ENCODE measurements at regions not wholly inside any gene's neighbourhood (a gene's known extent, or its start where the extent isn't known, plus 50 kb on each side); places are given as distances from the start of the nearest gene placed in this dataset.
A peak's percentile ranks its signal among the peaks of the same experiment; 100 is the strongest.
"Not testable (repeated sequence)": the region's sequence is repeated elsewhere in the genome, so short reads cannot be mapped to it uniquely, and the experiment has no call there.

DNA sequence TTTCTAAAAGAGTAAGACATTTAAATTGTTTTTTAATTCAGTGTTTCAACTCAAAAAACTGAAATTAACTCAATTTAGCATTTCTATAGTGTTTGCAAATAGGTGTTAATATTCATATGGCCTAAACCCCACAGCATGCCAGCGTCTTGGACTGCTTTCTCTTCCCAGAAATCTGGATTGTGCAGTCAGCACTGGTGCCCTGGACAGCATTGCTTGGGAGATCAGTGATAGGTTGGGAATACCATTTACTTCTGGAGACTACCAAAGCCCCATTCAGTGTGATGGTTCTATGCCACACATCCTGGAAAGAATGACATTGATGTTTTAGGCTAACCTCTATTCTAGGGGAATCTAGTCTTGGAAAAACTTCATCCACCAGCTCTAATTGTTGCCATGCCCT, 455.0 kb upstream of the KLHL29 start:
- peak; percentile 11 for DNase-seq

DNA sequence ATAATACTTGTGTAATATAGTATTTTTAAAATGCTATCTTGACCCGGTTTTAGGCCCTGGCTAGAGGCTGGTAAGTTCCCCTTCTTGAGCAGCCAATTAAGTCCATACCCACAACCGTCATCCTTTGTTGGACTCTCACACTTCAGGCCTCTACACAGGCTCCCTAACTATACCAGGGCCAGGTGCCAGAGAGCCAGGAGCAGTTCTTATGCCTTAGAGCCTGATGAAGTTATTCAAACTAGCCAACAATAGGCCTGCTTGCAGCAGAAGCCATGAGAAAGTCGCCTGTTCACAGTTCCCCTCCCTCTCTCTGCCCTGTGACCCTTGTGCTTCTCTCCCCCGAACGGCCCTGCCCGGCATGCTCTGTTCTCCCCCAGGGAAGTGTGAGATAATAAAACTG, 454.2 kb upstream of the KLHL29 start:
- DNase-seq, result no peak

DNA sequence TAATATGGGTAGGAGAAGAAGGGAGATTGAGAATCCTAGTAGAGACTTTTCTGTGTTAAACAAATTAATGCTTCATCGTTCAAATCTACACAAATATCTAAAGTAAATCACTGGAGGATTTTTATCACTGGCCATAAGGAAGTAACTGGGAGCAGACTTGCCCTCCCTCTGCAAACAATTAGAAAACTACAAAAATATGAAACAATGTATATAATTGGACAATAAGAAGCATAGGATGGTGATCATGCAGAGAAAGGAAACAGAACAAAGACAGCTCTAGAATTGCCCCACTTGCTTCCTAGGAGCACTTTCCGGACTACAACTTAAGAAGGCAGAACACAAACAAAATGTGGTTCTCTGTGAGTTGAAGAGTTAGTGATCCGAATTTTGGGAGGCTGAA, 452.7 kb upstream of the KLHL29 start:
- no peak for DNase-seq

DNA sequence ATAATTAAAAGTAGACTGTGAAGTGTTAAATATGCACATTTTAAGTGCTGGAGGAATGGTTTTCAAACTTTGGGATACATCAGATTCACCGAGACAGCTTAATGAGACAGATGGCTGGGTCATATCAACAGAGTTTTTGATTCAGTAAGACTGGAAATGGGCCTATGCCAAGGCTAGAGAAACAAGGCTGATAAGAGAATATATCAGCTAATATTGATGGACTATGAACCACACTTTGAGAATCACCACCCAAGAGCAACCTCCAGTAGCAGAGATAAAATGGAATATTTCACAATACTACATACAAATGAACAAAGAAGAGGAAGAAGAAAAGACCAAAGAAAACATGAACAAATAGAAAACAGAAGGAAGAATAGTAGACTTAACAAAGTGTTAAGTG, 450.2 kb upstream of the KLHL29 start:
- DNase-seq, result no peak

DNA sequence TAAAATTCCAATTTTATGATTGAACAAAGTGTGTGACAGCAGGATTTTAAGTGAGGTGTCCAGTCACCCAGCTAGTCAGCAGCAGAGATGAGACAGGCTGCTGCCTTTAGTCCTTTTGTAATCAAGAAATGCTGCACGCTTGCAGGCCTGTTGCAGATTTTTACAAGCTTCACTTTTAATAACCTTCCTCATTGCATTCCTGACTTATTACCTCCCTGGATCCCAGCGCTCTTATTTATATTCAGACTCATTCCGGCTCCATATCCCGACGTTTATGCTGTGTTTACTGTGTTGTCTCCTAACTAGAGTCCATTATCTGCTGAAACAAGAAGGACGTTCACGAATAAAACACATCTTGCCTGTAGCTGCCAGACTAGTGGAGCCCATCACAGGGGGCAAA, 442.5 kb upstream of the KLHL29 start:
- no peak for DNase-seq

DNA sequence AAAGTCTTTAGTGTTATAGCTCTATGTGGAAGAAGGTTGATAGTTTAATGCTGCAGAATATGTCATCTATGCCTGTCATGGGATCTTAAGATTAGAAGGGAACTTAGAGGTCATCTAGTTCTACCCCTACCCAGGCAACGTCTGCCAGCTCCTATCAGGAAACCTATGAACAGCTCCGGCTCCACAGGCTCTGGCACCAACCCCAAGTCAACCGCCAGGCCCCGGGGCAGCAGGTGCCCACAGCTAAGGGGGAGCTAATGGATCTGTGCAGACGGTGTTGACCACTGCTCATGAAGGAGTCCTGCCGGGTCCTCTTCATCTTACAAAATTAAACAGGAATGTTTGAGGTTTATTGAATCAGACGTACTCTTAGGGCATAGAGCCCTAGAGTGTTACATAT, 440.8 kb upstream of the KLHL29 start:
- no peak for DNase-seq

DNA sequence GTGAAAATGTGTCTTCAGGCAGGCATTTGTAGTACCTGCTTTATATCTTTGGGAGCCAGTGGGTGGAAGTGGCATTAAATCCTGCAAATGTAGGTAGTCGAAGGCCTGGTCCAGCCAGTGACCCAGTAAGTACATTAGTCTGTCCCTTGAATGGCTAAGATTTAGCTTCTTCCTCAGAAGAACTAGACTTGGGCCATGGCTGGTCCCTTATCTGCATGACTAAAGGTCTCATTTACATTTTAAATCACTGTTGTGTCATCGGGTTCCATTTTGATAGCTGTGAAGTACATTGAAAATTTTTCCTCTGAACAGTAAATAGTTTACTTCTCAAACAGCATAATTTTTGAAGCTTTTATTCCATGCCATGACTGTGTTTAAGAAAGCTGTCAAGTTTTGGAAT, 438.4 kb upstream of the KLHL29 start:
- no peak for DNase-seq

DNA sequence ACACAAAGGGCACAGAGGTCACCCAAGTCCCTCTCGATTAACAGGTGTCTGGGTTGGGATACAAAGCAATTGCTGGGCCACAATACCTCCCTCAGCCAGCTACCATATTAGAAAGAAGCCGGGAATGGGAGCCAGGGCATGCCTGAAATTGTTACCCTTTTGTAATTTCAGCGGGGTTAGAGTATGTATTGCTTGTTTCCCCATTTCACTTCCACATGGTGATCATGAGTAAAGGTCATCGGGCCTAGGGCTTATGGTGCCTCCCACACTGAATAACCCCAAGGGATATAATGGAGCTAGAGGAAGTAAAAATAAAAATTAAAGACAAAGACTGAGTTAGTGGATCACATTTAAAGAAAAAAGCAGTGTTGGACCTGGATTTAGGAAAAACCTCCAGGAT, 437.2 kb upstream of the KLHL29 start:
- no peak for DNase-seq

DNA sequence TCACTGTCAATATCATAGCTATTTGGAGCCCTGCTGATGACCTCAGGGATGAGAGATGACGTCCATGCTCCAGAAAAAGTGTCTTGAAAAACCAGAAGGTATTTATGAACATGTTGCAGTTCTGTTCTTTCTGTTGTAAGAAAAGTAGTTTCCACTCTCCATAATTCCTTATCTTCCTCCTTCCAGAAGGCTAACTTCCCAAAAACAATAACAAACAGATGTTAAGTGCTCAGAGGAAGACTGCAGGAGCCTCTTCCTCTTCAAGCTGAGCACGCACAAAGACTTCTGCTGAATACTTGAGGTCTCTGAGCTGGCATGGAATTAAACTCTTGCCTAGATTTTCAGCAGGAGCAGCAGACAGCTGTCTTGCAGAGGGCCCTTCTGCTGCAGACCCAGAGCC, 434.5 kb upstream of the KLHL29 start:
- DNase-seq, result no peak

DNA sequence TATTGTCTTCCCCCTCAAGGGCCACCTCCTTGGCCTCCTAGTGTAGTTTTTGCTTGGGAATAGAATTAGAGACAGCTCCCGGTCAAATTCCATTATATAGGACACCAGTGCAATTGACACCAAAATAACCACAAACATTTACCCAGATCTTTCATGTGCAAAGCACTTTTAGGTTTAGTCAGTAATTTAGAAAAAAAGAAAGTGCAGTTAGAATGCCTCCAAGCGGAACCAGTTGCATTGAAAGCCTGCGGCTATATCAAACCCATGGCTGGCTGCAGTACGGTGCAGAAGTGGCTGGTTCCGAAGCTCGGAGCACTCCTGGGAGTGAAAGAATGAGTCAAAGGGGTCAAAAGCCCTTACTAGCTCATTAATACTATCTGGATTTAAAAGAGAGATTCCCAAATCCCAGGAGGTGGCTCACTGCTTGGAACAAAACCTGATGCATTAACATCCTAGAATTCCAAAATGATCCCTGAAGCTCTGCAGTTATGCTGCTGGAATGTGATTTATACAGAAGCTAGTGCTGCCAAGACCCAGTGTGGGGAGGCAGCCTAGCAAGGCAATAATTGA, 432.2 kb upstream of the KLHL29 start:
- DNase-seq, result no peak

DNA sequence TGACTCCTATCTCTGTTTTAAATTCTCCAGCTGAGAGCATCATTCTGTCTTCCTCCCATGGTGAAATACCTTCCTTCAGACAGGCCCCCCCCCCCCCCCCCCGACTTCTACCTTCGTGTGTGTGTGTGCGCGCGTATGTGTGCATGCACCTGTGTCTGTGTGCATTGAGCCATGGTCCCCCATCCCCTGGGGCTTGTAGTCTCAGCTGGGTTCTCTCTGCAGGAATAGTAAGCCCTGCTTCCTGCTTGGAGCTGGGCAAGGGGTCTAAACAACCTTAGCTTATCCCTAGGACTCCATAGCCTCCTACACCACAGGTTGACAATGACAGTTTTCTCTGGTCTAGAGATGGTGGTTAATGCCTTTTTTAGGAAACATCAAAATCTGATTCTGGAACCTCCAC, 427.5 kb upstream of the KLHL29 start:
- no peak for DNase-seq

DNA sequence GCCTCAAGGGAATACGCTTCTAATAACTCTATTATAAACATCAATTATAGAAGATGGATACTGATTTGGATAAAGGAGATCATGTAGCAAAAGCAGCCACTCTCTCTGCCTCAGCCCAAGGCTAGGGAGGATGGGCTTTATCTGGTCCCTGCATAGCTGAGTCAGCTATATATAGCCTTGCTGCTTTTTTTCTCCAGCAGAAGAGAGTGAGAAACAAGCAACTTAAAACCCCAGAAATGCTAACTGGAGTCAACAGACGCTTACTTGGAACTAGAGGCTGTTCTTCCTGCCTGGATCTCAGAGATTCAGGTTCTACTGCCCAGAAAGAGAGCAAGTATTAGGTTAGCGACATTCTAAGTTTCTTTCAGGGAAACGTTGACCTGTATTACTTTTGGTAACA, 426.7 kb upstream of the KLHL29 start:
- DNase-seq, result no peak

DNA sequence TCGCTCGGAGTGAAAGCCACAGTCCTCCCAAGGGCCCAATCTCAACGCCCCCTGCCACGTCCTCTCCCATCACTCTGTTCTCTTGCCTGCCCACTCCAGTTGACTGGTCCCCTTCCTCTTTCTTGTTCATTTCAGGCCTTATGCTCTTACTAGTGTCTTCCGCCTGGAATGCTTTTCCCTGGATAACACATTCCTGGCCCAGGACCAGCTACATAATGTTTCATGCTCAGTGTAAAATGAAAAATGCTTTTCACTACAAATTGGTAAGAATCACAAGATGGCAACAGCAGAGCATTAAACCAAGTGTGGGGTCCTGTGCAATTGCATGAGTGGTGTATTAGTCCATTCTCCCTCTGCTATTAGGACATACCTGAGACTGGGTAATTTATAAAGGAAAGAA, 417.2 kb upstream of the KLHL29 start:
- no peak for DNase-seq

DNA sequence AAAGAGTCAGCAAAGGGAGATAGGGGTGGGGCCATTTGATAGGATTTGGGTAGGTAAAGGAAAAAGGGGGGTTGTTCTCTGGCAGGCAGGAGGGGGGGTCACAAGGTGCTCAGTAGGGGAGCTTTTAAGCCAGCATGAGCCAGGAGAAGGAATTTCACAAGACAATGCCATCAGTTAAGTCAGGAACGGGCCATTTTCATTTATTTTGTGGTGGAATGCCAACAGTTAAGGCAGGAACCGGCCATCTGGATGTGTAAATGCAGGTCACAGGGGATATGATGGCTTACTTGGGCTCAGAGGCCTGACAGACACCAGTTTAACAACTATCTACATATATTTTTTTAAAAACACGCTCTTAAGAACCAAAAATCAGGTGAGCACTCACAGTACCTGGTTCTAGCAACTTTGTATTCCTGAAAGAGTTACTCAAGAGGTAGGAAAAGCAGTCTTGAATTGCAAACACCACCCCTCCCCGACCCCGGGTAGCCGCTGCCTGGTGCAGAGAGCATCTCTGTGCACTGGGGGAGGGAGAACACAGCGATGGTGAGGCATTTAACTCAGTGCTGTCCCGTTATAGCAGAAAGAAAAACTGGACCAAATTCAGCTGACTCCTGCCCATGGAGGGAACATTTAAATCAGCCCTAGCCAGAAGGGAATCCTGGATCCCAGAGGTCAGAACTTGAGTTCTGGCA, 414.5 kb upstream of the KLHL29 start:
- no peak for DNase-seq

DNA sequence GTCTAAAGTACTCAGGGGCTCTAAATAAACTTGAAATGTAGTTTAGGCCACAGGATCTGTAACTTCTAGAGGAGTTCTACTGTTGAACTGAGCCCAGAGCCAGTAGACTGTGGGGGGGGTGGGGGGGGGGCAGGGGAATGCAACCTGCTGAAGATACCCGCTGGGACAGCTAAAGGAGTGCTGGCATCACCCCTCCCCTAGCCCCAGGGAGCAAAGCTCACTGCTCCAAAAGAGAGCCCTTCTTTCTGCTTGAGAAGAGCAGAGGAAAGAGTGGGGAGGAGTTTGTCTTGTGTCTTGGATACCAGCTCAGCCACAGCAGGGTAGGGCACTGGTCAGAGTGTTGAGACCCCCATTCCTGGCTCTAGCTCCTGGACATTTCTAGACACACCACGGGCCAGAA, 414.0 kb upstream of the KLHL29 start:
- no peak for DNase-seq

DNA sequence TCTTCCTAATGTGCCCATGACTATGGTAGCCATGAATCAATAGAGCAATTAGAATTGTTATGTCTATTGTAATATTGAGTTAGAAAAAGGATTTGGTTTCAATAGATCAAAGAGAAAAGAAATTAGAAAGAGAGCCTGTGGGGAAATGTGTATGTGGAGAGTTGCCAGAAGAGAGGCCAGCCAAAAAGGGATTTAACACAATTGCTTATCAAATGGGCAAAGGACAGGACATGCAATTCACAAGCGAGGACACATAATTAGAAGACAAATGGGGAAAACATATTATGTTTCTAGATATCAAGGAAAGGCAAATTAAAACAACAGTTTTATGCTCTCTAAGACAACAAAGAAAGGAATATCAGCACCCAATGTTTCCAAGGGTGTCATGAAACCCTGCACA, 403.2 kb upstream of the KLHL29 start:
- no peak for DNase-seq

DNA sequence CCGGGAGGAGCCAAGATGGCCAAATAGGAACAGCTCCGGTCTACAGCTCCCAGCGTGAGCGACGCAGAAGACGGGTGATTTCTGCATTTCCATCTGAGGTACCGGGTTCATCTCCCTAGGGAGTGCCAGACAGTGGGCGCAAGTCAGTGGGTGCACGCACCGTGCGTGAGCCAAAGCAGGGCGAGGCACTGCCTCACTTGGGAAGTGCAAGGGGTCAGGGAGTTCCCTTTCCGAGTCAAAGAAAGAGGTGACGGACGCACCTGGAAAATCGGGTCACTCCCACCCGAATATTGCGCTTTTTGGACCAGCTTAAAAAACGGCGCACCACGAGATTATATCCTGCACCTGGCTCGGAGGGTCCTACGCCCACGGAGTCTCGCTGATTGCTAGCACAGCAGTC, 400.8 kb upstream of the KLHL29 start:
- not testable (repeated sequence) for DNase-seq

DNA sequence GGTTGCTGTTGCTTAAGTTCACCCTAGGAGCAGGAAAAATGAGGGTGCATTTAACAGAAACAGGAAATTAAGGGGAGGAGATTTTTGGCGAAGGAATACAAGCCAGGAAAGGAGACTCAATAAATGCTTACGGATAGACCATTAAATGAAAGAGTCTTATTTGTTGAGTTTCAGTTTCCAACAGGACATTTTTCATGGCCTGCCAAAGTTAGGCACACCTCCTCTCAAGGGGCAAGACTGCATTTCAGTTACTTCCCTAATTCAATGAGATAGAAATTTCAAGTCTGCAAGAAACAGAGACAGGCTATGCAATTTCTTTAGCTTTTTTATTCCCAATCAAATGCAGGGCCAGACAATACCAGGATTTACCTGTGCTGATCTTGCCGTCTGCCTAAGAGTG, 394.7 kb upstream of the KLHL29 start:
- DNase-seq, result no peak

DNA sequence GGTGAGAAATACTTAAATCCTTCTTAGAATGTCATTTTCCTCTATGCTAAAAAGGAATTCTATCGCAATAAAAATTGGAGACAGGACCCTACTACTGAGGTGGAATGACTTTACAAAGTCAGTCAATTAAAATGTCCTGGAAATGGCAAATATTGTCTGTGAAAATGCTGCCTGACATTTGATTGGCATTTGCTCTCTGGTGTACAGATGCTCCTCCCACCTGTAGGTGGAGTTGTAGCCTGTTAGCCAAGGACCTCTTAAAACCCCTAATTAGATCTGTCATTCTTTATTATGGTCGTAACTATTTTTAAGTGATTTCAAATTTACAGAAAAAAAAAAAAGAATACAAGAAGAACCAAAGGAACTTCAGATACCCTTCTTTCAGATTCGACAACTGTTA, 393.1 kb upstream of the KLHL29 start:
- no peak for DNase-seq

DNA sequence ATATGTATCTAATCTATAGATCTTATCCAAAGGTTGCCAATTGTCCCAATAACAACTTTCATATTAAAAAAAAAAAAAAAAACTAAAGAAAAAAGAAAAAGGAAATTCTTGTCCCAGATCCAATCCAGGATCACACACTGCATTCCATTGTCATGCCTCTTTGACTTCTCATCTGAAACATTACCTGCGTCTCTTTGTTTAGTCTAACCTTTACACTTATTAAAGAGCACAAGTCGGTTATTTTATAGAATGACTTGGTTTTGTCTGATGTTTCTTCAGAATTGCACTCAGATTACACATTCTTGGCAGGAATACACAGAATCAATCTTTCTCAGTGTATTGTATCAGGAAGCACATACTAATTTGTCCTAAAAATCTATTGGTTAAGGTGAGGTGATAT, 392.5 kb upstream of the KLHL29 start:
- no peak for DNase-seq

DNA sequence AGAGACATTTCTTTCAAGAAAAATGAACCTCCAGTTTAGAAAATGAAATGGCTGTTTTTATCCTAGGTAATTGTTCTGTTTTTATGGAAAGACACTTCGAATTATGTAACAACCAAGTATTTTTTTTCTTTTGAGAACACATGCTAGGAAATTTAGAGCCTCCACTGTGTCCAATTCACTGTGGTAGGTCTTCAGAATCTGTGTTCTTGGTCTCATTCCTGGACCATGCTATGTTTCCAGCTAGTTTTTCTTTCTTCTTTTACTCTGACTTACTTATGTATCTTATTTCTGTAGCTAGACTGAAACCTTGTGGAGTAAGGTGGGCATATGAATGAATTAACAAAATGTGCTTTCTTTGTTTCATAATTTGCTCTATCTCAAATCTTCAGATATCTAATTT, 391.7 kb upstream of the KLHL29 start:
- DNase-seq, result no peak

DNA sequence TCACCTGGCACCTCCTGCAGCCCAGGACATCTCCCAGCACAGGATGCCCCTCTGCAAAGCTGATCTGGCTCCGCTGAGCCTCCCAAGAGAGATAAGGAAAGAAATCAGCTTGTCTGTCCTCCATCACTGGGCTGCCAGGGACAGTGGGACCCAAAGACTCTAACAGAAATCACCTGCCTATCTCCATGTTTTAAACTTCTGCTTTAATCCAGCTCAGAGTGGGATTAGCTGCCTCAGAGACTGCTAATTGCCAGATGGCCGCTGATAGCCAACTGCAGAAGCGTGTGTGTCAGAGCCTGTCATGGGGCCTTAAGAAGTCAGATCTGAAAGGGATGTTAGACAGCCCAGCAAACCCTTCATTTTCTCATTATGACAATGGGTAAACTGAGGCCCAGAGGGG, 389.4 kb upstream of the KLHL29 start:
- no peak for DNase-seq

DNA sequence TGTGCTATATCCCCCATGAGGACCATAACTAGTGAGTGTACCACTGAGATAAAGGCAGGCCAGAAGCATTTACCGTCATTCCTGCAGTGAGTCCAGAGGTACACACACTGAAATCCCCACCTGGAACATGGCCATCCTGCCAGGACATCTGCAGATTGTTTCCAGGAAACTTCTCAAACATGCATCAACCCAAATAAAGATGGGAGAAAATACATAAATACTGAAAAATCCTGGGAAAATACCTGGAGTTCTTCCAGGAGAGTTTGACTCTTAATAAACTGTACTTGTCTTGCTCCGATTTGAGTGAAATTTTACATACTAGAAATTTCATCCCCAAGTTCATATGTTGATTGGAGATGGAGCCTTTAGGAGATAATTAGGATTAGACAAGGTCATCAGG, 388.1 kb upstream of the KLHL29 start:
- DNase-seq, result peak; percentile 36

DNA sequence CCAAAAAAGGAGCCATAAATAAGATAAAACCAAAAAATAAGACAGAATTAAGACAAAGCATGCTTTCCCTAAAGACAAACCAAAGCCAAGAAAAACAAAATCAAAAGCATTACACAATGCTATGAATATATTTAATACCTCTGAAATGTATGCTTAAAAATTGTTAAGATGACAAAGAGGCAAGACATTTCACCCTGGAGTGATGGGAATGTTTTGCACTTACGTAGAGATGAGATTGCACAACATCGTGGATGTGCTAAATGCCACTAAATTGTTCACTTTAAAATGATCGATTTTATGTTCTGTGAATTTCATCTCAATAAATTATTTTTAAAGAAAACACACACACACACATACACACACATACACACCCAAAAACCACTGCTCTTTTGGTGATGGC, 386.6 kb upstream of the KLHL29 start:
- DNase-seq, result no peak

DNA sequence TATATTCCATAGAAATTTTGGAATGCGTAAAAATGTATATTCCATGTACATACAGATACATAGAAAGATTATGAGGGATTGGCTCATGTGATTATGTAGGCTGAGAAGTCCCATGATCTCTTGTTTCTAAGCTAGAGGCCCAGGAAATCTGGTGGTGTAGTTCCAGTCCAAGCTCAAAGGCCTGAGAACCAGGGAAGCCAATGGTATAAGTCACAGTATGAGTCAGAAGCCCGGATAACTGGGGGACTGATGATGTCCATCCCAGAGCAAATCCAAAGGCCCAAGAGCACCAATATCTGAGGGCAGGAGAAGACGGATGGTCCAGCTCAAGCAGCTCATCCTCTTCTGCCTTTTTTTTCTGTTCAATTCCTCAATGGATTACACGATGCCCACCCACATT, 385.0 kb upstream of the KLHL29 start:
- no peak for DNase-seq

Data from tongue (tissue), 1 donor.